Upper lobe of left lung (tissue), 6 donors: ENCODE measurements at regions not wholly inside any gene's neighbourhood (a gene's known extent, or its start where the extent isn't known, plus 50 kb on each side); places are given as distances from the start of the nearest gene placed in this dataset.

Experiments used
- ATAC-seq, 2 donors: fragments of 200-7000 bp; cut with Tn5 transposase; one replicate each; pipeline ENCODE4 v1.9.1; 2022; ENCODE audit warnings: mild to moderate bottlenecking in 2 of 2, moderate library complexity in 2 of 2; ENCODE audit not compliant: low FRiP score in 2 of 2
- DNase-seq, 2 donors: peaks; one replicate each; pipeline ENCODE4 v3.0.0-alpha.2; 2019 to 2020
- H3K27ac ChIP-seq, 4 donors: fragments of 200-600 bp; sonication (generic); one replicate each; pipeline ENCODE4 v1.5.1; 2016 to 2019
- H3K27me3 ChIP-seq, 4 donors: fragments of 200-600 bp; sonication (generic); one replicate each; pipeline ENCODE4 v1.5.1; 2017 to 2019
- H3K36me3 ChIP-seq, 4 donors: fragments of 200-600 bp; sonication (generic); one replicate each; pipeline ENCODE4 v1.5.1; 2016 to 2019
- H3K4me1 ChIP-seq, 4 donors: fragments of 200-600 bp; sonication (generic); one replicate each; pipeline ENCODE4 v1.5.1; 2018 to 2019
- H3K4me3 ChIP-seq, 4 donors: fragments of 200-600 bp; sonication (generic); one replicate each; pipeline ENCODE4 v1.5.1; 2017 to 2019; ENCODE audit warnings: mild to moderate bottlenecking in 2 of 4, moderate library complexity in 1 of 4
- H3K9me3 ChIP-seq, 4 donors: fragments of 200-600 bp; sonication (generic); one replicate each; pipeline ENCODE4 v1.5.1; 2018 to 2019
- CTCF ChIP-seq, 6 experiments: fragments of 450-650 bp in 4 of 6; fragments of 200-600 bp in 2 of 6; sonication (generic) in 2 of 6; IDR thresholded peaks; one replicate each; pipeline ENCODE4 v1.5.1; 2016 to 2019; ENCODE audit warnings: antibody characterized with exemption in 6 of 6
- EP300 ChIP-seq, 4 donors: sonication (generic); formaldehyde crosslinking; IDR thresholded peaks; one replicate each; pipeline ENCODE4 v1.5.1; 2017; ENCODE audit warnings: antibody characterized with exemption in 4 of 4, control low read depth in 2 of 4
- POLR2A ChIP-seq, 4 donors: fragments of 450-650 bp; IDR thresholded peaks; one replicate each; pipeline ENCODE4 v1.5.1; 2016 to 2017; ENCODE audit warnings: antibody characterized with exemption in 4 of 4, mild to moderate bottlenecking in 2 of 4
- POLR2AphosphoS5 ChIP-seq, 2 donors: sonication (generic); formaldehyde crosslinking; IDR thresholded peaks; one replicate each; pipeline ENCODE4 v1.5.1; 2017; ENCODE audit warnings: antibody characterized with exemption in 2 of 2
- WGBS, 2 donors: methylation state at CpG; one replicate each; pipeline ENCODE4 v1.1.5; 2017 to 2018; 5-methylcytosine and 5-hydroxymethylcytosine counted together
- donor health status: DM: no; HTN: no; CAD: no; lungs with moderate emphysema.
- donor health status: DM: no; HTN: yes; CAD: no; lungs with severe emphysema.

- DNase-seq = no peak
- Histone ChIP-seq H3K4me1 (peaks cover 0 to 6% (median 0%) of the 10 kb centered on the region in 4 donors), H3K36me3 (no peaks in the 10 kb centered on the region), H3K27ac (no peak overlapping the region), H3K9me3 (no peaks in the 10 kb centered on the region), H3K27me3 (no peaks in the 10 kb centered on the region), H3K4me3 (no peak overlapping the region)
- WGBS, 2 donors = 67 to 74% methylated on average over 13 to 19 of the region's 19 CpGs
- peak in 1 of 2 donors; percentile 29 for ATAC-seq
- TF ChIP-seq CTCF (IDR thresholded peaks at IDR 0.05) (no peak), EP300 (IDR thresholded peaks at IDR 0.05) (no peak)
These were observed 136.3 kb downstream of the SHANK2 start for GRCh38 chr11:71115770-71116692.

- Histone ChIP-seq H3K9me3 (no peaks in the 10 kb centered on the region), H3K4me1 (no peaks in the 10 kb centered on the region), H3K27ac (no peak overlapping the region), H3K36me3 (peaks cover 0 to 4% (median 0%) of the 10 kb centered on the region in 4 donors), H3K4me3 (no peak overlapping the region), H3K27me3 (no peaks in the 10 kb centered on the region)
- no peak for ATAC-seq
- 90 to 92% methylated on average over 12 of the region's 12 CpGs for WGBS, 2 donors
- DNase-seq = no peak
- TF ChIP-seq POLR2A (IDR thresholded peaks at IDR 0.05) (no peak), POLR2AphosphoS5 (IDR thresholded peaks at IDR 0.05) (no peak), CTCF (IDR thresholded peaks at IDR 0.05) (no peak), EP300 (IDR thresholded peaks at IDR 0.05) (no peak)
These were observed 138.1 kb downstream of the SHANK2 start for GRCh38 chr11:71114124-71114851.

GRCh38 chr11:71112990-71113389 lies 139.4 kb downstream of the SHANK2 start:
- Histone ChIP-seq H3K27ac (no peak overlapping the region), H3K9me3 (no peaks in the 10 kb centered on the region), H3K27me3 (no peaks in the 10 kb centered on the region), H3K36me3 (peaks cover 0 to 17% (median 2%) of the 10 kb centered on the region in 4 donors), H3K4me3 (no peak overlapping the region), H3K4me1 (no peaks in the 10 kb centered on the region)
- DNase-seq = peak in 1 of 2 donors; percentile 44
- 57 to 64% methylated on average over 14 to 16 of the region's 16 CpGs for WGBS, 2 donors
- no peak for ATAC-seq
- TF ChIP-seq EP300 (IDR thresholded peaks at IDR 0.05) = no peak
- no peak for TF ChIP-seq POLR2A (IDR thresholded peaks at IDR 0.05)
- no peak for TF ChIP-seq CTCF (IDR thresholded peaks at IDR 0.05)
- no peak for TF ChIP-seq POLR2AphosphoS5 (IDR thresholded peaks at IDR 0.05)

- Histone ChIP-seq H3K4me1 (no peaks in the 10 kb centered on the region), H3K27me3 (no peaks in the 10 kb centered on the region), H3K27ac (no peak overlapping the region), H3K9me3 (no peaks in the 10 kb centered on the region), H3K4me3 (no peak overlapping the region), H3K36me3 (peaks cover 0 to 17% (median 2%) of the 10 kb centered on the region in 4 donors)
- WGBS, 2 donors = 65 to 72% methylated on average over 9 of the region's 9 CpGs
- ATAC-seq = no peak
- no peak for TF ChIP-seq POLR2A (IDR thresholded peaks at IDR 0.05)
- TF ChIP-seq POLR2AphosphoS5 (IDR thresholded peaks at IDR 0.05) = no peak
- no peak for TF ChIP-seq EP300 (IDR thresholded peaks at IDR 0.05)
- no peak for TF ChIP-seq CTCF (IDR thresholded peaks at IDR 0.05)
- DNase-seq = no peak
These were observed 139.9 kb downstream of the SHANK2 start for GRCh38 chr11:71112454-71112853.
